ENCODE measurements at regions not wholly inside any gene's neighbourhood (a gene's known extent, or its start where the extent isn't known, plus 50 kb on each side); places are given as distances from the start of the nearest gene placed in this dataset.

GRCh38 chr6:121847806-121848522 is 412.5 kb downstream of the GJA1 start:
- no peak for TF ChIP-seq YY1 (IDR thresholded peaks at IDR 0.05; ENCODE audit: low read depth, low read length)
- TF ChIP-seq POLR2A (IDR thresholded peaks at IDR 0.05; ENCODE audit: low read depth, low read length): no peak

Measured in GM12878 (cell line).